H9 (cell line): ENCODE measurements at regions not wholly inside any gene's neighbourhood (a gene's known extent, or its start where the extent isn't known, plus 50 kb on each side); places are given as distances from the start of the nearest gene placed in this dataset.

Experiments
- DNase-seq: peaks from one replicate; pipeline ENCODE4 v3.0.0-alpha.2; 2017
- H2AFZ ChIP-seq: one replicate; pipeline ENCODE4 v1.6.1; 2013; ENCODE audit warnings: mild to moderate bottlenecking, low read length, control low read depth, moderate library complexity
- H2AK5ac ChIP-seq: 2 replicates; pipeline ENCODE4 v1.6.1; 2013; ENCODE audit warnings: low read length, control low read depth, mixed read lengths; ENCODE audit not compliant: insufficient read length
- H2BK120ac ChIP-seq: one replicate; pipeline ENCODE4 v1.6.1; 2013; ENCODE audit warnings: low read depth, mild to moderate bottlenecking, low read length, control low read depth, inconsistent platforms; ENCODE audit not compliant: poor library complexity, severe bottlenecking
- H2BK12ac ChIP-seq: 2 replicates; pipeline ENCODE4 v1.6.1; 2013; ENCODE audit warnings: low read length, control low read depth, mixed read lengths, low read depth; ENCODE audit not compliant: insufficient read length
- H2BK15ac ChIP-seq: 2 replicates; pipeline ENCODE4 v1.6.1; 2013; ENCODE audit warnings: low read depth, low read length, control low read depth
- H2BK20ac ChIP-seq: one replicate; pipeline ENCODE4 v1.6.1; 2013; ENCODE audit warnings: low read depth, mild to moderate bottlenecking, low read length, control low read depth, inconsistent platforms; ENCODE audit not compliant: poor library complexity, severe bottlenecking
- H2BK5ac ChIP-seq: 2 replicates; pipeline ENCODE4 v1.6.1; 2013; ENCODE audit warnings: low read length, control low read depth, mixed read lengths; ENCODE audit not compliant: insufficient read length
- H3K14ac ChIP-seq: 2 replicates; pipeline ENCODE4 v1.6.1; 2013; ENCODE audit warnings: low read length, control low read depth; ENCODE audit not compliant: insufficient read depth
- H3K18ac ChIP-seq: 2 replicates; pipeline ENCODE4 v1.6.1; 2013; ENCODE audit warnings: low read depth, mild to moderate bottlenecking, mixed read lengths, low read length, control low read depth; ENCODE audit not compliant: insufficient read length
- H3K23ac ChIP-seq: 2 replicates; pipeline ENCODE4 v1.6.1; 2013; ENCODE audit warnings: low read length, control low read depth, mixed read lengths, low read depth; ENCODE audit not compliant: insufficient read length
- H3K23me2 ChIP-seq: 2 replicates; pipeline ENCODE4 v1.6.1; 2013; ENCODE audit warnings: low read depth, mild to moderate bottlenecking, mixed read lengths, low read length, control low read depth; ENCODE audit not compliant: insufficient read length, poor library complexity, severe bottlenecking
- H3K27ac ChIP-seq: 2 replicates; pipeline ENCODE4 v1.5.1; 2013; ENCODE audit warnings: low read length, control low read depth, mixed read lengths, low read depth; ENCODE audit not compliant: insufficient read length
- H3K27me3 ChIP-seq: 2 replicates; pipeline ENCODE4 v1.6.1; 2013; ENCODE audit warnings: low read length, control low read depth, inconsistent platforms; ENCODE audit not compliant: insufficient read depth
- H3K4ac ChIP-seq: 2 replicates; pipeline ENCODE4 v1.6.1; 2013; ENCODE audit warnings: low read depth, mild to moderate bottlenecking, control low read depth, inconsistent platforms, low read length, moderate library complexity
- H3K4me1 ChIP-seq: 2 replicates; pipeline ENCODE4 v1.6.1; 2013; ENCODE audit warnings: low read length, control low read depth, inconsistent platforms; ENCODE audit not compliant: insufficient read depth
- H3K4me2 ChIP-seq: 2 replicates; pipeline ENCODE4 v1.6.1; 2013; ENCODE audit warnings: low read length, control low read depth, mixed read lengths; ENCODE audit not compliant: insufficient read length, insufficient read depth
- H3K56ac ChIP-seq: 2 replicates; pipeline ENCODE4 v1.6.1; 2013; ENCODE audit warnings: low read depth, mild to moderate bottlenecking, mixed read lengths, low read length, control low read depth; ENCODE audit not compliant: insufficient read length
- H3K79me1 ChIP-seq: 2 replicates; pipeline ENCODE4 v1.6.1; 2013; ENCODE audit warnings: low read depth, mild to moderate bottlenecking, moderate library complexity, low read length, control low read depth, inconsistent platforms; ENCODE audit not compliant: insufficient read depth, poor library complexity, severe bottlenecking
- H3K79me2 ChIP-seq: 2 replicates; pipeline ENCODE4 v1.6.1; 2013; ENCODE audit warnings: low read length, control low read depth, inconsistent platforms; ENCODE audit not compliant: insufficient read depth
- H3K9ac ChIP-seq: 2 replicates; pipeline ENCODE4 v1.6.1; 2013; ENCODE audit warnings: low read length, control low read depth, mixed read lengths; ENCODE audit not compliant: insufficient read length; ENCODE audit errors: extremely low read depth
- H3K9me3 ChIP-seq: one replicate; pipeline ENCODE4 v1.6.1; 2013; ENCODE audit warnings: low read depth, low read length, inconsistent platforms; ENCODE audit not compliant: control insufficient read depth
- H3T11ph ChIP-seq: one replicate; pipeline ENCODE4 v1.6.1; 2013; ENCODE audit warnings: mild to moderate bottlenecking, low read length, control low read depth, inconsistent platforms
- H4K20me1 ChIP-seq: one replicate; pipeline ENCODE4 v1.6.1; 2013; ENCODE audit not compliant: control insufficient read depth, insufficient read length, insufficient read depth
- H4K5ac ChIP-seq: 2 replicates; pipeline ENCODE4 v1.6.1; 2013; ENCODE audit warnings: low read depth, mild to moderate bottlenecking, mixed read lengths, low read length, control low read depth; ENCODE audit not compliant: insufficient read length
- H4K8ac ChIP-seq: replicated peaks from 2 replicates; pipeline ENCODE4 v1.6.1; 2013; ENCODE audit warnings: low read length, control low read depth, mixed read lengths, low read depth; ENCODE audit not compliant: insufficient read length
- H4K91ac ChIP-seq: 2 replicates; pipeline ENCODE4 v1.6.1; 2013; ENCODE audit warnings: low read depth, mild to moderate bottlenecking, moderate library complexity, mixed read lengths, low read length, control low read depth; ENCODE audit not compliant: insufficient read length
- H3K27ac Mint-ChIP-seq, 3 experiments: 2 replicates in 2 of 3; 3 replicates in 1 of 3; pipeline ENCODE4 v1.8.0; 2020 to 2021; ENCODE audit warnings: mixed read lengths in 3 of 3, mild to moderate bottlenecking in 1 of 3, moderate library complexity in 1 of 3
- H3K27me3 Mint-ChIP-seq: 2 replicates; pipeline ENCODE4 v1.8.0; 2021; ENCODE audit warnings: low read depth, mild to moderate bottlenecking, moderate library complexity, mixed read lengths
- H3K36me3 Mint-ChIP-seq, 3 experiments: 2 replicates in 2 of 3; 3 replicates in 1 of 3; pipeline ENCODE4 v1.8.0; 2020 to 2021; ENCODE audit warnings: low read depth in 3 of 3, mixed read lengths in 3 of 3; ENCODE audit not compliant: insufficient read depth in 1 of 3
- H3K4me1 Mint-ChIP-seq, 2 experiments: 2 replicates each; pipeline ENCODE4 v1.8.0; 2020; ENCODE audit warnings: mixed read lengths in 2 of 2
- H3K4me3 Mint-ChIP-seq, 2 experiments: 2 replicates in 1 of 2; 3 replicates in 1 of 2; pipeline ENCODE4 v1.8.0; 2020 to 2021; ENCODE audit warnings: mild to moderate bottlenecking in 2 of 2, mixed read lengths in 2 of 2, moderate library complexity in 1 of 2
- H3K9me3 Mint-ChIP-seq, 2 experiments: 2 replicates in 1 of 2; 3 replicates in 1 of 2; pipeline ENCODE4 v1.8.0; 2020; ENCODE audit warnings: mild to moderate bottlenecking in 2 of 2, mixed read lengths in 2 of 2, moderate library complexity in 1 of 2
- WGBS: extraction: QIAGEN DNeasy Blood & Tissue Kit; methylation state at CpG from one replicate; pipeline ENCODE4 v1.1.7; 2013; ENCODE audit warnings: missing lambda C conversion rate, low lambda C conversion rate, mixed read lengths; ENCODE audit not compliant: insufficient read length; ENCODE audit errors: extremely low coverage; 5-methylcytosine and 5-hydroxymethylcytosine counted together
- TF ChIP-seq, protein P1 (sequence below): fragments of 200-600 bp; sonication (generic); conservative IDR thresholded peaks from 3 replicates; pipeline ENCODE4 v1.8.0; 2021; ENCODE audit warnings: antibody characterized with exemption, mild to moderate bottlenecking

DNA sequence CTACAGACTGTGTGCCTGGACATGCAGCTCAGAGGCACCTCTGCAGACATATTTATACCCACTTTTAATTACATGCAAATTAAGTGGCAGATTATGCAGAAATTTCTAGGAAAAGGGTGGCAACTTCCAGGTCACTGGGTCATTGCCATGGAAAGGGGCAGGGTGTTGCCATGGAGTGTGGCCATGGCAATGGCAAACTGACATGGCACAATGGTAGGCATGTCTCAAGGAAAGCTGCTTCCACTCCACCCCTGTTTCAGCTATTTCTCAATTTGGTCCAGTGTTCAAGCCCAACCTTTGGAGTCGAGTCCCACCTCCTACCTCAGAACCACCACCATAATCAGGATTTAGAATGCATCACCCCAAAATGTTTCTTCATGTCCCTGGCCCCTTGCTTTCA, 170.7 kb upstream of the TSHZ3 start:
- Histone ChIP-seq H3K79me2 (0 out of 2 replicates have a peak, but pooled peaks cover 1% of the 10 kb centered on the region), H2BK12ac (no peak overlapping the region), H3K23me2 (no peaks in the 10 kb centered on the region), H3K9me3 (no peaks in the 10 kb centered on the region), H3K4me1 (peaks cover 2% of the 10 kb centered on the region; the same call in 1 of the 2 replicates), H4K5ac (no peak overlapping the region), H2BK120ac (no peak overlapping the region), H3K27ac (no peak overlapping the region), H3K27me3 (no peaks in the 10 kb centered on the region), H2BK20ac (no peak overlapping the region), H3K18ac (no peak overlapping the region), H3K4ac (no peak overlapping the region), H3K9ac (no peak overlapping the region), H3T11ph (no peak overlapping the region), H4K20me1 (no peaks in the 10 kb centered on the region), H4K8ac (no peak overlapping the region), H3K23ac (no peak overlapping the region), H3K4me2 (no peak overlapping the region), H4K91ac (no peak overlapping the region), H3K56ac (no peak overlapping the region), H2AFZ (no peak overlapping the region), H3K79me1 (no peaks in the 10 kb centered on the region), H3K14ac (no peak overlapping the region), H2BK15ac (no peak overlapping the region), H2BK5ac (no peak overlapping the region), H2AK5ac (no peak overlapping the region)
- peaks cover 12 to 14% of the 10 kb centered on the region in 2 experiments for H3K4me1 Mint-ChIP-seq
- peak; percentile 2 for DNase-seq
- H3K9me3 Mint-ChIP-seq = peaks cover 0 to 9% of the 10 kb centered on the region in 2 experiments; a peak in 2 of 5 replicates
- H3K27ac Mint-ChIP-seq = no peak overlapping the region
- H3K36me3 Mint-ChIP-seq = peaks cover 0 to 4% (median 3%) of the 10 kb centered on the region in 3 experiments; a peak in 1 of 7 replicates
- H3K27me3 Mint-ChIP-seq = no peaks in the 10 kb centered on the region
- TF ChIP-seq, protein P1, sequence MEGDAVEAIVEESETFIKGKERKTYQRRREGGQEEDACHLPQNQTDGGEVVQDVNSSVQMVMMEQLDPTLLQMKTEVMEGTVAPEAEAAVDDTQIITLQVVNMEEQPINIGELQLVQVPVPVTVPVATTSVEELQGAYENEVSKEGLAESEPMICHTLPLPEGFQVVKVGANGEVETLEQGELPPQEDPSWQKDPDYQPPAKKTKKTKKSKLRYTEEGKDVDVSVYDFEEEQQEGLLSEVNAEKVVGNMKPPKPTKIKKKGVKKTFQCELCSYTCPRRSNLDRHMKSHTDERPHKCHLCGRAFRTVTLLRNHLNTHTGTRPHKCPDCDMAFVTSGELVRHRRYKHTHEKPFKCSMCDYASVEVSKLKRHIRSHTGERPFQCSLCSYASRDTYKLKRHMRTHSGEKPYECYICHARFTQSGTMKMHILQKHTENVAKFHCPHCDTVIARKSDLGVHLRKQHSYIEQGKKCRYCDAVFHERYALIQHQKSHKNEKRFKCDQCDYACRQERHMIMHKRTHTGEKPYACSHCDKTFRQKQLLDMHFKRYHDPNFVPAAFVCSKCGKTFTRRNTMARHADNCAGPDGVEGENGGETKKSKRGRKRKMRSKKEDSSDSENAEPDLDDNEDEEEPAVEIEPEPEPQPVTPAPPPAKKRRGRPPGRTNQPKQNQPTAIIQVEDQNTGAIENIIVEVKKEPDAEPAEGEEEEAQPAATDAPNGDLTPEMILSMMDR = no peak
- WGBS = no CpG with 5 or more reads among the region's 1 CpG
- H3K4me3 Mint-ChIP-seq = no peak overlapping the region
